Thyroid gland (tissue), 4 donors: ENCODE measurements at regions not wholly inside any gene's neighbourhood (a gene's known extent, or its start where the extent isn't known, plus 50 kb on each side); places are given as distances from the start of the nearest gene placed in this dataset.

Source experiments
- POLR2A ChIP-seq, 2 donors: fragments of 450-650 bp; IDR thresholded peaks; one replicate each; pipeline ENCODE4 v1.6.1; 2017; ENCODE audit warnings: antibody characterized with exemption in 2 of 2, mild to moderate bottlenecking in 2 of 2, moderate library complexity in 1 of 2
- TF ChIP-seq, protein P1 (sequence below), 6 experiments: fragments of 200-600 bp in 3 of 6; fragments of 450-650 bp in 3 of 6; sonication (generic) in 3 of 6; IDR thresholded peaks; one replicate each; pipeline ENCODE4 v1.5.1; 2016 to 2019; ENCODE audit warnings: antibody characterized with exemption in 6 of 6, mild to moderate bottlenecking in 2 of 6, inconsistent platforms in 1 of 6, moderate library complexity in 1 of 6

DNA sequence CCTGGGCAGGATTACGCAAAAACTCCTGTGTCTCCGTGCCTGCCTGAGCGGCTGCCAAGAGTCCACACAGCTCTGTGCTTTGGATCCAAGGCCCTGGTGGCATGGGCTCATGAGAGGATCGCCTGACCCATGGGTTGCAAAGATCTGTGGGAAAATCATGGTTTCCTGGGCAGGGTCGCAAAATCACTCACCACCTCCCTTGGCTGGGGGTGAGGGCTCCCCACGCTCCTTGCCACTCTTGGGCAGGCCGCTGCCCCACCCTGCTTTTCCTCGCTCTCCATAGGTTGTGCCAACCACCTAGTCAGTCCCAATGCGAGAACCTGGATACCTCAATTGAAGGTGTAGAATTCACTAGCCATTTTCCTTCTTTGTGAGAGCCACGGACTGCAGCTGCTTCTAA, 66.5 kb upstream of the MAGEB18 start:
- TF ChIP-seq, protein P1, sequence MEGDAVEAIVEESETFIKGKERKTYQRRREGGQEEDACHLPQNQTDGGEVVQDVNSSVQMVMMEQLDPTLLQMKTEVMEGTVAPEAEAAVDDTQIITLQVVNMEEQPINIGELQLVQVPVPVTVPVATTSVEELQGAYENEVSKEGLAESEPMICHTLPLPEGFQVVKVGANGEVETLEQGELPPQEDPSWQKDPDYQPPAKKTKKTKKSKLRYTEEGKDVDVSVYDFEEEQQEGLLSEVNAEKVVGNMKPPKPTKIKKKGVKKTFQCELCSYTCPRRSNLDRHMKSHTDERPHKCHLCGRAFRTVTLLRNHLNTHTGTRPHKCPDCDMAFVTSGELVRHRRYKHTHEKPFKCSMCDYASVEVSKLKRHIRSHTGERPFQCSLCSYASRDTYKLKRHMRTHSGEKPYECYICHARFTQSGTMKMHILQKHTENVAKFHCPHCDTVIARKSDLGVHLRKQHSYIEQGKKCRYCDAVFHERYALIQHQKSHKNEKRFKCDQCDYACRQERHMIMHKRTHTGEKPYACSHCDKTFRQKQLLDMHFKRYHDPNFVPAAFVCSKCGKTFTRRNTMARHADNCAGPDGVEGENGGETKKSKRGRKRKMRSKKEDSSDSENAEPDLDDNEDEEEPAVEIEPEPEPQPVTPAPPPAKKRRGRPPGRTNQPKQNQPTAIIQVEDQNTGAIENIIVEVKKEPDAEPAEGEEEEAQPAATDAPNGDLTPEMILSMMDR (IDR thresholded peaks at IDR 0.05): no peak
- no peak for TF ChIP-seq POLR2A (IDR thresholded peaks at IDR 0.05)
